Activated CD4-positive, alpha-beta T cell treated with anti-CD3 and anti-CD28 coated beads, Interleukin-2, amount 10 ng/mL, durations not matched to agents 24 days and 14 days (primary cell): ENCODE measurements at regions not wholly inside any gene's neighbourhood (a gene's known extent, or its start where the extent isn't known, plus 50 kb on each side); places are given as distances from the start of the nearest gene placed in this dataset.

Experiments used
- DNase-seq: peaks from one replicate; pipeline ENCODE4 v3.0.0; 2022
- H3K27ac Mint-ChIP-seq: one replicate; pipeline ENCODE4 v1.8.0; 2022; ENCODE audit warnings: mild to moderate bottlenecking, mixed read lengths
- H3K27me3 Mint-ChIP-seq: one replicate; pipeline ENCODE4 v1.8.0; 2022; ENCODE audit warnings: mixed read lengths
- H3K36me3 Mint-ChIP-seq: one replicate; pipeline ENCODE4 v1.8.0; 2022; ENCODE audit warnings: low read depth, mild to moderate bottlenecking, mixed read lengths
- H3K4me1 Mint-ChIP-seq: one replicate; pipeline ENCODE4 v1.8.0; 2021; ENCODE audit warnings: mixed read lengths
- H3K4me3 Mint-ChIP-seq: one replicate; pipeline ENCODE4 v1.8.0; 2022; ENCODE audit warnings: mild to moderate bottlenecking, moderate library complexity, mixed read lengths
- H3K9me3 Mint-ChIP-seq: one replicate; pipeline ENCODE4 v1.8.0; 2021; ENCODE audit warnings: mixed read lengths
- intact Hi-C: fragments of 100-400 bp; cut with micrococcal nuclease; formaldehyde crosslinking; loops from one replicate; pipeline ENCODE4 v1.15.1; 2023

- Mint-ChIP-seq H3K9me3 (no peaks in the 10 kb centered on the region), H3K4me3 (no peak overlapping the region), H3K27ac (no peak overlapping the region), H3K4me1 (no peaks in the 10 kb centered on the region), H3K36me3 (no peaks in the 10 kb centered on the region), H3K27me3 (no peaks in the 10 kb centered on the region)
- intact Hi-C loops: no loop called here
- no peak for DNase-seq
Observed at GRCh38 chr2:60052601-60053000, 500.9 kb downstream of the BCL11A start.

- Mint-ChIP-seq H3K9me3 (no peaks in the 10 kb centered on the region), H3K4me1 (no peaks in the 10 kb centered on the region), H3K4me3 (no peak overlapping the region), H3K27ac (no peak overlapping the region), H3K27me3 (no peaks in the 10 kb centered on the region), H3K36me3 (no peaks in the 10 kb centered on the region)
- intact Hi-C loops: no loop called here
- no peak for DNase-seq
Observed at GRCh38 chr2:60051991-60052390, 501.5 kb downstream of the BCL11A start.

- Mint-ChIP-seq H3K27me3 (no peaks in the 10 kb centered on the region), H3K9me3 (no peaks in the 10 kb centered on the region), H3K27ac (no peak overlapping the region), H3K4me3 (no peak overlapping the region), H3K36me3 (no peaks in the 10 kb centered on the region), H3K4me1 (no peaks in the 10 kb centered on the region)
- intact Hi-C loops: no loop called here
- DNase-seq: no peak
Observed at GRCh38 chr2:60047944-60048525, 505.4 kb downstream of the BCL11A start.

- Mint-ChIP-seq H3K9me3 (no peaks in the 10 kb centered on the region), H3K27ac (no peak overlapping the region), H3K4me3 (no peak overlapping the region), H3K4me1 (no peaks in the 10 kb centered on the region), H3K27me3 (no peaks in the 10 kb centered on the region), H3K36me3 (no peaks in the 10 kb centered on the region)
- no peak for DNase-seq
- intact Hi-C loops: no loop called here
Observed at GRCh38 chr2:60047347-60047746, 506.1 kb downstream of the BCL11A start.

GRCh38 chr2:60046529-60046928 is 506.9 kb downstream of the BCL11A start:
- DNase-seq: no peak
- Mint-ChIP-seq H3K4me3 (no peak overlapping the region), H3K4me1 (no peaks in the 10 kb centered on the region), H3K9me3 (no peaks in the 10 kb centered on the region), H3K36me3 (no peaks in the 10 kb centered on the region), H3K27me3 (no peaks in the 10 kb centered on the region), H3K27ac (no peak overlapping the region)
- intact Hi-C loops: no loop called here

- Mint-ChIP-seq H3K27ac (no peak overlapping the region), H3K36me3 (no peaks in the 10 kb centered on the region), H3K4me1 (no peaks in the 10 kb centered on the region), H3K4me3 (no peak overlapping the region), H3K9me3 (no peaks in the 10 kb centered on the region), H3K27me3 (no peaks in the 10 kb centered on the region)
- no peak for DNase-seq
- intact Hi-C loops: no loop called here
Observed at GRCh38 chr2:60045456-60045855, 508.0 kb downstream of the BCL11A start.

GRCh38 chr2:60044484-60044883 is 509.0 kb downstream of the BCL11A start:
- H3K9me3 Mint-ChIP-seq: no peaks in the 10 kb centered on the region
- intact Hi-C loops: no loop called here
- no peaks in the 10 kb centered on the region for H3K36me3 Mint-ChIP-seq
- H3K27ac Mint-ChIP-seq: no peak overlapping the region
- no peak for DNase-seq
- no peaks in the 10 kb centered on the region for H3K4me1 Mint-ChIP-seq
- H3K27me3 Mint-ChIP-seq: no peaks in the 10 kb centered on the region
- H3K4me3 Mint-ChIP-seq: no peak overlapping the region

- H3K9me3 Mint-ChIP-seq: peaks cover 5% of the 10 kb centered on the region
- H3K27ac Mint-ChIP-seq: no peak overlapping the region
- DNase-seq: no peak
- no peaks in the 10 kb centered on the region for H3K27me3 Mint-ChIP-seq
- intact Hi-C loops: no loop called here
- H3K36me3 Mint-ChIP-seq: no peaks in the 10 kb centered on the region
- no peak overlapping the region for H3K4me3 Mint-ChIP-seq
- no peaks in the 10 kb centered on the region for H3K4me1 Mint-ChIP-seq
Observed at GRCh38 chr2:60042023-60042422, 511.4 kb downstream of the BCL11A start.

GRCh38 chr2:60033325-60033724 is 520.1 kb downstream of the BCL11A start:
- no peak overlapping the region for H3K4me3 Mint-ChIP-seq
- H3K36me3 Mint-ChIP-seq: no peaks in the 10 kb centered on the region
- no peak overlapping the region for H3K27ac Mint-ChIP-seq
- intact Hi-C loops: no loop called here
- peaks cover 12% of the 10 kb centered on the region for H3K9me3 Mint-ChIP-seq
- H3K4me1 Mint-ChIP-seq: no peaks in the 10 kb centered on the region
- DNase-seq: no peak
- no peaks in the 10 kb centered on the region for H3K27me3 Mint-ChIP-seq

- peaks cover 3% of the 10 kb centered on the region for H3K9me3 Mint-ChIP-seq
- no peaks in the 10 kb centered on the region for H3K36me3 Mint-ChIP-seq
- no peak overlapping the region for H3K4me3 Mint-ChIP-seq
- intact Hi-C loops: no loop called here
- no peak for DNase-seq
- no peaks in the 10 kb centered on the region for H3K27me3 Mint-ChIP-seq
- H3K27ac Mint-ChIP-seq: no peak overlapping the region
- no peaks in the 10 kb centered on the region for H3K4me1 Mint-ChIP-seq
Observed at GRCh38 chr2:60029566-60029883, 523.9 kb downstream of the BCL11A start.

GRCh38 chr2:60028849-60029565 is 524.4 kb downstream of the BCL11A start:
- intact Hi-C loops: no loop called here
- Mint-ChIP-seq H3K9me3 (peaks cover 3% of the 10 kb centered on the region), H3K4me1 (no peaks in the 10 kb centered on the region), H3K27ac (no peak overlapping the region), H3K4me3 (no peak overlapping the region), H3K36me3 (no peaks in the 10 kb centered on the region), H3K27me3 (no peaks in the 10 kb centered on the region)
- DNase-seq: no peak

- peaks cover 2% of the 10 kb centered on the region for H3K27me3 Mint-ChIP-seq
- no peak overlapping the region for H3K27ac Mint-ChIP-seq
- H3K36me3 Mint-ChIP-seq: no peaks in the 10 kb centered on the region
- H3K4me1 Mint-ChIP-seq: no peaks in the 10 kb centered on the region
- peaks cover 2% of the 10 kb centered on the region for H3K9me3 Mint-ChIP-seq
- H3K4me3 Mint-ChIP-seq: no peak overlapping the region
- DNase-seq: no peak
- intact Hi-C loops: no loop called here
Observed at GRCh38 chr2:60025496-60025895, 528.0 kb downstream of the BCL11A start.

- Mint-ChIP-seq H3K27ac (no peak overlapping the region), H3K4me3 (no peak overlapping the region)
Observed at GRCh38 chr2:60023256-60023985, 530.0 kb downstream of the BCL11A start.

GRCh38 chr2:60007671-60008070 is 545.8 kb downstream of the BCL11A start:
- Mint-ChIP-seq H3K9me3 (no peaks in the 10 kb centered on the region), H3K4me1 (no peaks in the 10 kb centered on the region), H3K27ac (no peak overlapping the region), H3K4me3 (no peak overlapping the region), H3K36me3 (no peaks in the 10 kb centered on the region), H3K27me3 (no peaks in the 10 kb centered on the region)
- intact Hi-C loops: no loop called here
- no peak for DNase-seq

More at GRCh38 chr2:60023256-60023985, 530.0 kb downstream of the BCL11A start:
- H3K9me3 Mint-ChIP-seq: no peaks in the 10 kb centered on the region
- DNase-seq: no peak
- H3K4me1 Mint-ChIP-seq: no peaks in the 10 kb centered on the region
- intact Hi-C loops: no loop called here
- H3K27me3 Mint-ChIP-seq: peaks cover 2% of the 10 kb centered on the region
- H3K36me3 Mint-ChIP-seq: no peaks in the 10 kb centered on the region
